SU-DHL-6 (cell line): ENCODE measurements at regions not wholly inside any gene's neighbourhood (a gene's known extent, or its start where the extent isn't known, plus 50 kb on each side); places are given as distances from the start of the nearest gene placed in this dataset.

Experiments
- H2AFZ ChIP-seq: fragments of 200-600 bp; sonication (generic); 2 replicates; pipeline ENCODE4 v1.6.1; 2014; ENCODE audit warnings: low read depth, mild to moderate bottlenecking, moderate library complexity, mixed read lengths, antibody characterized with exemption, low read length; ENCODE audit not compliant: severe bottlenecking
- H3F3A ChIP-seq: fragments of 200-600 bp; shearing (Covaris generic); 2 replicates; pipeline ENCODE4 v1.6.0; 2016; ENCODE audit warnings: antibody characterized with exemption, mild to moderate bottlenecking; ENCODE audit not compliant: insufficient read depth
- H3K27ac ChIP-seq: fragments of 200-600 bp; sonication (generic); 2 replicates; pipeline ENCODE4 v1.5.1; 2016; ENCODE audit warnings: low read depth, mild to moderate bottlenecking, low read length, moderate library complexity, mixed read lengths
- H3K27me3 ChIP-seq: fragments of 200-600 bp; sonication (generic), shearing (Covaris generic); 2 replicates; pipeline ENCODE4 v1.6.0; 2014; ENCODE audit warnings: mild to moderate bottlenecking, low read length
- H3K36me3 ChIP-seq: fragments of 200-600 bp; sonication (generic); 2 replicates; pipeline ENCODE4 v1.6.1; 2014; ENCODE audit warnings: mild to moderate bottlenecking, low read length, mixed read lengths
- H3K4me2 ChIP-seq: fragments of 300-600, 200-600 bp; shearing (Covaris generic), sonication (generic); 2 replicates; pipeline ENCODE4 v1.6.0; 2014; ENCODE audit warnings: low read length, low read depth, mild to moderate bottlenecking; ENCODE audit not compliant: poor library complexity, severe bottlenecking
- H3K4me3 ChIP-seq: fragments of 200-600 bp; sonication (generic); 2 replicates; pipeline ENCODE4 v1.5.1; 2014; ENCODE audit warnings: antibody characterized with exemption, low read length, mild to moderate bottlenecking, mixed read lengths; ENCODE audit not compliant: insufficient read depth, poor library complexity, severe bottlenecking
- H3K79me2 ChIP-seq: fragments of 200-600 bp; sonication (generic); 2 replicates; pipeline ENCODE4 v1.6.1; 2014; ENCODE audit warnings: mild to moderate bottlenecking, low read length, moderate library complexity; ENCODE audit not compliant: insufficient read depth
- H3K9ac ChIP-seq: fragments of 200-600 bp; sonication (generic); 2 replicates; pipeline ENCODE4 v1.7.0; 2014; ENCODE audit warnings: mild to moderate bottlenecking, low read length
- H3K9me2 ChIP-seq: fragments of 200-600 bp; sonication (generic); replicated peaks from 2 replicates; pipeline ENCODE4 v1.6.1; 2014; ENCODE audit warnings: low read length; ENCODE audit not compliant: insufficient read depth
- H3K9me3 ChIP-seq: fragments of 200-600 bp; sonication (generic); 2 replicates; pipeline ENCODE4 v1.6.1; 2014; ENCODE audit warnings: low read length, mixed read lengths; ENCODE audit not compliant: insufficient read depth
- H4K20me1 ChIP-seq: fragments of 200-600 bp; sonication (generic); 2 replicates; pipeline ENCODE4 v1.6.1; 2014; ENCODE audit warnings: low read depth, mild to moderate bottlenecking, antibody characterized with exemption, low read length, moderate library complexity, mixed read lengths
- EZH2phosphoT487 ChIP-seq: fragments of 200-600 bp; sonication (generic), shearing (Covaris generic); conservative IDR thresholded peaks from 2 replicates; pipeline ENCODE4 v1.6.1; 2018; ENCODE audit warnings: mild to moderate bottlenecking, antibody characterized with exemption, low read length, moderate library complexity, mixed read lengths
- TF ChIP-seq, protein P1 (sequence below): fragments of 200-600 bp; sonication (generic); IDR thresholded peaks from one replicate; pipeline ENCODE4 v1.5.1; 2017; ENCODE audit warnings: antibody characterized with exemption, mild to moderate bottlenecking, low read length, moderate library complexity; ENCODE audit not compliant: insufficient read depth, poor library complexity, severe bottlenecking

DNA sequence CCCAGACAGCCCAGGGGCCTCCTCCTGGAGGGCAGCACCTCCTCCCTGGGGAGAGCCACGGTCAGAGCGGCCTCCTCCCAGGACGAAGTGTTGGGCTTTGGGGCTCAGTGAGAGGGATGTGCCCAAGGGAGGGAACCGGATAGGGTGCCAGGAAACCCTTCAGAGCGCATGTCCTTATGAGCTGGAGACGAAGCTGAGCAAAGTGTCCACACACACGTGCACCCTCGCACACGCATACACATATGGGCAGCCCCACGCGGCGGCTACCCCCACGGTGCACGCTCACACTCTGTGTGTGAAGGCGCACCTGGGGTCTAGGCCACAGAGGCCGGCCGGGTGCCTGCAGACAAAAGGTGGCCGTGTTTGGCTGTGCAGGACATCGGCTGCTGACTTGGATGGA lies 106.1 kb upstream of the HDAC4 start:
- Histone ChIP-seq H3K9me3 (no peaks in the 10 kb centered on the region), H3K4me2 (no peak overlapping the region), H3K9me2 (no peaks in the 10 kb centered on the region), H3F3A (no peaks in the 10 kb centered on the region), H3K27ac (no peak overlapping the region), H4K20me1 (no peaks in the 10 kb centered on the region), H3K4me3 (no peak overlapping the region), H3K9ac (no peak overlapping the region), H3K27me3 (no peaks in the 10 kb centered on the region), H3K36me3 (no peaks in the 10 kb centered on the region), H3K79me2 (no peaks in the 10 kb centered on the region), H2AFZ (no peak overlapping the region)
- TF ChIP-seq, protein P1, sequence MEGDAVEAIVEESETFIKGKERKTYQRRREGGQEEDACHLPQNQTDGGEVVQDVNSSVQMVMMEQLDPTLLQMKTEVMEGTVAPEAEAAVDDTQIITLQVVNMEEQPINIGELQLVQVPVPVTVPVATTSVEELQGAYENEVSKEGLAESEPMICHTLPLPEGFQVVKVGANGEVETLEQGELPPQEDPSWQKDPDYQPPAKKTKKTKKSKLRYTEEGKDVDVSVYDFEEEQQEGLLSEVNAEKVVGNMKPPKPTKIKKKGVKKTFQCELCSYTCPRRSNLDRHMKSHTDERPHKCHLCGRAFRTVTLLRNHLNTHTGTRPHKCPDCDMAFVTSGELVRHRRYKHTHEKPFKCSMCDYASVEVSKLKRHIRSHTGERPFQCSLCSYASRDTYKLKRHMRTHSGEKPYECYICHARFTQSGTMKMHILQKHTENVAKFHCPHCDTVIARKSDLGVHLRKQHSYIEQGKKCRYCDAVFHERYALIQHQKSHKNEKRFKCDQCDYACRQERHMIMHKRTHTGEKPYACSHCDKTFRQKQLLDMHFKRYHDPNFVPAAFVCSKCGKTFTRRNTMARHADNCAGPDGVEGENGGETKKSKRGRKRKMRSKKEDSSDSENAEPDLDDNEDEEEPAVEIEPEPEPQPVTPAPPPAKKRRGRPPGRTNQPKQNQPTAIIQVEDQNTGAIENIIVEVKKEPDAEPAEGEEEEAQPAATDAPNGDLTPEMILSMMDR, result no peak
- no peak for TF ChIP-seq EZH2phosphoT487

DNA sequence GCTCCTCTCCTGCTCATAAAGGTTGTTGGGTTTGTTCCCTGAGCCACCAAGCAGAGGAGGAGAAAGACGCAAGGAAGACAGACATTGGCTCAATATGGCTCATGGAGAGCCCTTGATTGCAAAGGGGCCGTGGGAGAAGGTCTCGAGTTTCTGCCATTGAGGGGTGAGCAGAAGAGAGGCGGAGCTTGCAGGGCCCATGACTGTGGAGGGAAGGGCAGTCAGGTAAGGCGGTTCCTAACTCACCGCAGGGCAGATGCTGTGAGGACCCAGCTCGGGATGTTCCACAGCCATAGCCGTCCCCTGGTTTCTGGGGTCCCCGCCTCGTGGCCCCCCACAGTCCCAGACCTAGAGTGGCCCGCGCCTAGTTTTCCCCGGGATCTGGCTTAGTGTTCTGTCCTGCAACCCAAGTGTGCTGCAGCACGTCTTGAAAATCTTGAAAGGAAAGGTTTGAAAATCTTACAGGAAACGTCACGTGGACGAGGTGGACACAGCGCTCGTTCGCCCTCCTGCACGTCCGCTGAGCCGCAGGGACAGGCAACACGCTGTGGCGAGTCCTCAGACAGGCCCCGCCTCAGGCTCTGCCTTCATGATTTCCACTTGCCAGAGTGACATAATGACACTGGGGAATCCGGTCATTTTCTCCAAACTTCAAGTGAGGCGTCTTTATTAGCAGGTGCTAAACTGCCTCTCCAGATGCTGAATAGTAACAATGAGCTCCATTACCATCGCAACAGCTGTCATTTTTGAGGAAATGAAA lies 105.5 kb upstream of the HDAC4 start:
- H4K20me1 ChIP-seq, result no peaks in the 10 kb centered on the region
- H3K4me3 ChIP-seq, result no peak overlapping the region
- no peaks in the 10 kb centered on the region for H3K79me2 ChIP-seq
- H3K9ac ChIP-seq, result no peak overlapping the region
- H3F3A ChIP-seq, result no peaks in the 10 kb centered on the region
- no peaks in the 10 kb centered on the region for H3K36me3 ChIP-seq
- H3K27ac ChIP-seq, result no peak overlapping the region
- TF ChIP-seq EZH2phosphoT487, result no peak
- TF ChIP-seq, protein P1, result no peak
- H3K4me2 ChIP-seq, result no peak overlapping the region
- no peak overlapping the region for H2AFZ ChIP-seq
- H3K9me2 ChIP-seq, result no peaks in the 10 kb centered on the region
- no peaks in the 10 kb centered on the region for H3K9me3 ChIP-seq
- no peaks in the 10 kb centered on the region for H3K27me3 ChIP-seq

DNA sequence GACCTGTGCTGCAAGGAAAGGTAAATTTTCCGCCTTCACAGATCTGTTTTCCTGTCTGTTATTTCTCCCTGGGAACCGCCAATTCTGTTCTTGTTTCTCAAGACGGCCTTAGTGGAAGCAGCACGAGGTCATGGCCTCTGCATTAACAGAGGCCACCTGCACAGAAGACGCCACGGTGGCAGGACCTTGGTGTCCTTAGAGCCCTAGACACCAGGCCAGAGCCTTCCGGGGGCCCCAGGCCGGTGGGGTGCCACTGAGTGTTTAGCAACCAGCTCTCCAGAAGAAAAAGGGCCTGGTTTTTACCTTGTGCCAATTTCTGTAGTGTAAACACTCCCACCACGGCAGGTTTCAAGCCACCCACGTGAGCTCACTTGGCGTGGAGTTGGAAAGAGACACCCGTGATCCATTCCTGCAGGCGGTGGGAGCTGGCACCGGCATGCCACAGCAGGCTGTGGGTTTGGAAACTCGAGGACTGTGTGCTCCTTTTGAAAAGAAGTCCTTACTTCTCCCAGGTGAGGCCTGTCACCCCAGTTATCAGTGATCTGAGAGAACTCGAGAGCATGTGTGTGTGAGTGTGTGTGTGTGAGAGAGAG lies 103.9 kb upstream of the HDAC4 start:
- H3F3A ChIP-seq, result no peaks in the 10 kb centered on the region
- no peaks in the 10 kb centered on the region for H3K36me3 ChIP-seq
- no peaks in the 10 kb centered on the region for H3K9me3 ChIP-seq
- no peak overlapping the region for H3K4me3 ChIP-seq
- no peak overlapping the region for H3K4me2 ChIP-seq
- no peak overlapping the region for H3K9ac ChIP-seq
- no peaks in the 10 kb centered on the region for H3K79me2 ChIP-seq
- no peaks in the 10 kb centered on the region for H3K9me2 ChIP-seq
- no peak overlapping the region for H3K27ac ChIP-seq
- no peaks in the 10 kb centered on the region for H3K27me3 ChIP-seq
- no peak for TF ChIP-seq EZH2phosphoT487
- TF ChIP-seq, protein P1, result no peak
- no peak overlapping the region for H2AFZ ChIP-seq
- H4K20me1 ChIP-seq, result no peaks in the 10 kb centered on the region
